ENCODE measurements at regions not wholly inside any gene's neighbourhood (a gene's known extent, or its start where the extent isn't known, plus 50 kb on each side); places are given as distances from the start of the nearest gene placed in this dataset.
A peak's percentile ranks its signal among the peaks of the same experiment; 100 is the strongest.
"Not testable (repeated sequence)": the region's sequence is repeated elsewhere in the genome, so short reads cannot be mapped to it uniquely, and the experiment has no call there.

DNA sequence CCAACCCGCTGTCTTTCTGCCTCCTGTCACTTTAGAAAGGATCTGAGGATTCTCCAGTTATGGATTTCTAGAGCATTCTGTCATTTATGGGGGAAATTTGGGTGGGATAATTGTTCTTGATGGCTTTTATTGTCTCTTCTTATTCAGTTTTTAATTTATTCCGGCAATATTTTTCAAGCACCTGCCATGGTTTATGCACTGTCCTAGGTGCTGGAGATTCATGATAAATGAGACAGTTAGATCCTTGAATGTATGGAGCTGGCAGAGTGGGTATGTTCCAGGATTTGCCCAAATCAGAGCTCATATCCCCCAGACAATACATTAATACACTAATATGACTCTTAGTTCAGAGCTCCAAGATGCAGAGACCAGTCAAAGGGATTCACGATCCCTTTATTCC is 146.8 kb upstream of the PRKCQ start:
- DNase-seq (ENCODE audit: low read depth) = no peak

DNA sequence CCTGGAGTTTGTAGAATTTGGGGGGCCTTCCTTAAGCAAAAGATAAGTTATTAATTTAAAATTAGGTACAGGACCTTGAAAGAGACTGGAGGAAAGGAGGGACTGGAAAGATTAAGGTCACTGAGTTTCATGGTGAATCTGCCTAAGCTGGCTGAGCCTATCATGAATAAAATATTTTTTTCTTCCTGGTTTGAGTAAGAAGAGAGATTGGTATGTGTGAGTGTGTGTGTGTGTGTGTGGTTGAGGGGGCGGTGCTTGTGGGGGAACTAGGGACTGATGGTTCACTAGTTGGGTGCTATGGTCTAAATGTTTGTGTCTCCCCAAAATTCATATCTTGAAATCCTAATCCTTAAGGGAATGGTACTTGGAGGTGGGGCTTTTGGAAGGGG is 142.5 kb upstream of the PRKCQ start:
- peak; percentile 80 for DNase-seq (ENCODE audit: low read depth)

DNA sequence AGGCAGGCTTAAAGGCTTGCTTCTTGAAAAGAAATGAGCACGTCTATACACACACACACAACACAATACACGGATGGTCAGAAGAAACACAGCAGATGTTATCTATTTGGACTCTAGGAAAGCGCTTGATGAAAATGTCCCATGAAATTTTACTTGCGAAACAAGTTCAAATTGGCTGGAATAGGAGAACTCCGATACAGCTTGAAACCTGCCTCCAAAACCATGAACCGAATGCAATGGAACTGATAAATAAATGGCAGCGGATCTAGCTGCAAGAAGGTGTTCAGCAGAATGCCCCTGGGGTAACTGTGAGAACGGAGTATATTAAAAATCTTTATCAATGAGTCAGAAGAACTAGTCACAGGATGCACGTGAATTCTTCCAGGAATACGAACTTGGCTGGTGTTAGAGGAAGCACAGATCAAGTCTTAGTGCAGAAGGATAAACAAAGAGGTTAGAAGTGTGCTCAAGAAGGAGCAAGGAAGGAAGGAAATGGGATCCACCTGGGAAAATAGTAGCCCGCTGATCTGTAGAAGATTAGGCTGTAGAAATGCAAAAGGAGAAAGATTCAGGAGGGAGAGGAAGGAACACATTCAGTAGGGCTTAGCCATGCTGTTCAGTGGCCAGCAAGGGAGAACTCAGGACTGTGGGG is 142.0 kb upstream of the PRKCQ start:
- DNase-seq (ENCODE audit: low read depth) = peak; percentile 98

DNA sequence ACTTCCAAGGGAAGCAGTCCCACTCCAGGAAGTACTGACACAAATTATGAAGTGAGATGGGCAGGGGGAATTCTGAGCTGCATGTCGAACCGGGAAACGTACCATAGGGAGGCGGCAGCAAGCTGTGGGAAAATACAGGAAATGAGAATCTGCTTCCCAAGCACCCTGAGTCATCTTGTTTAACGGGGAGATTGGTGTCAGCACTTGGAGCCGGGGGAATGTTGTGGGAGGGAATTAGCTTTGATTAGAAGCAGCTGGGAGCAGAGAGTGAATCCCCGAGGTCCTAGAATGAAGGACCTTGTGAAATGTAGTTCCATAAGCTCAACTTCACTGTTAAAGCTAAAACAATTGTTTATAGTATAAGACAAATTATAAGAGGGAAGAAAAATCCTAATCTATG is 141.4 kb upstream of the PRKCQ start:
- peak; percentile 98 for DNase-seq (ENCODE audit: low read depth)

DNA sequence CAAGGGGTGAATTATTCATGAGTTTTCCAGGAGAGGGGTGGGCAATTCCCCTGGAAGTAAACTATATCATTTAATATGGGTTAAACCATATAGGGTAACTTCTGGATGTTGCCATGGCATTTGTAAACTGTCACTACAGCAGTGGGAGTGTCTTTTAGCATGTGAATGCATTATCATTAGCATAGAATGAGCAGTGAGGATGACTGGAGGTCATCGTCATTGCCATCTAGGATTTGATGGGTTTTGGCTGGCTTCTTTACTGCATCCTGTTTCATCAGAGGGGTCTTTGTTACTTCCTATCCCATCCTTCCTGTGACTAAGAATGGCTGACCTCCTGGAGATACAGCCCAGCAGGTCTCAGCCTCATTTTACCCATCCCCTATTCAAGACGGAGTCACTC is 139.5 kb upstream of the PRKCQ start:
- DNase-seq (ENCODE audit: low read depth) = no peak

DNA sequence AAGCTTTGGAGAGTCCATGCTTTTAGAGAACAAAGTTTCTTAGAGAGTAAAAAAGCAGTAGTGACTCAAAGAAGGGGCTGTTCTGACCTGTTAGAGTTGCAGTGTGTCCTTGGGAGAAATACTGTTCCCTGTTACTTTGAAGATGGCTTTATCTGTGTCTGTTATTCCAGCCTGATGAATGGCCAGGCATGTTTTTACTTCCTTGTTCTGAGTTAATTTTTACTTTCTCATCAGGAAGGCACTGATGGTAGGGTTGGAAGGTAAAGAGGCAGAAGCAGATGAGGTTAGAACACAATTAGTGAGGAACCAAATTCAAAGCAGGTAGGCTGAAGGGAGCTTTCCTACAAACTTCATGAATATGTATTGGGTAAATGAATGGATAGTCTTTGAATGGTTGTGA is 138.5 kb upstream of the PRKCQ start:
- no peak for DNase-seq (ENCODE audit: low read depth)

DNA sequence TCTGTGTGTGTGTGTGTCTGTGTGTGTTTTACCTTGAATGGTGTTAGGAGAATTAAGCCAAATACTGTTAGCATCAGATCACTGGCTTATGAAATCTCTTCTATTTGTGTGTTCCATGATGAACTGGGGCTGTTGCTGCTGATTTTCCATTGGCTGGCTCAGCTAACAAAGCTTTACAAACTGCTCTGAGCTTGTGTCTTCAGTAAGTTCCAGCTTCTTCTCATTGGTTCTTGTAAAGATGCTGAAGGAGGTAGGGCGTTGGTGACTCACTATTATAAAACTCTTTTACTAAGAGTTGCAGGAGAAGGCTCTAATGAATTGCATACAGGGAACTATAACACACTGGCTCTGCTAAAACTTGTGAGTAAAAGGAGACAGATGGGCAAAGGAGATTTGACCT is 136.4 kb upstream of the PRKCQ start:
- DNase-seq (ENCODE audit: low read depth) = peak; percentile 50

DNA sequence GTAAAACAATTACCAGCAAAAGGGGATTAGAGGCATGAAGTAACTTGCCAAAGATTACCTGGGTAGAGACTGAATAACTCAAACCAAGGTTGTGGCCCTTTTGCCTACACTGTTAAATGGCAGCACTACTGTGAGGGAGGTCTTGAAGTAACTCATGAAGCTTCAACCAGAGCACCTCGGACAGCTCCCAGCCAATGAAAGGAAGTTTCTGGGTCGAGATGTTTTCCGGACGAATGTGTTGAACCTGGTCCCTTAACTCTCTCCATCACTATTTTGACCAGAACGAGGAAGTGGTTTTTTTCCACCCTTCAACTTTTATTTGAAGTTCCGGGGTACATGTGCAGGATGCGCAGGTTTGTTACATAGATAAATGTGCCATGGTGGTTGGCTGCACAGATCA is 133.6 kb upstream of the PRKCQ start:
- DNase-seq (ENCODE audit: low read depth) = no peak

DNA sequence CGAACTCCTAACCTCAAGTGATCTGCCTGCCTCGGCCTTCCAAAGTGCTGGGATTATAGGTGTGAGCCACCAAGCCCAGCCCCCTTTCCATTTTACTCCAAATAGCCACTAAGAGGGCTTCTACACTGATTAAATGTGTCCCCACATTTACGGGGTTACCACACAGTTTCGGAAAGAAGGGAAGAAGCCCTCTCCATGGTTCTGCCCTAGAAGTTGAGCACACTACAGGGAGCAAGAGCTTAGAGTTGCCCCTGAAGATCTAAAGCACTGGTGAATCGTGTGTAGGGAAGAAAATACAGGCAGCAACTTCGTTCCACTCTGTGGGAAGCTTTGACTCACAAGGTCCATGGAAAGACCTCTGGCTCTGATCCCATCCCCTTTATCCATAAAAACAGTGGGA is 133.0 kb upstream of the PRKCQ start:
- DNase-seq (ENCODE audit: low read depth) = no peak

DNA sequence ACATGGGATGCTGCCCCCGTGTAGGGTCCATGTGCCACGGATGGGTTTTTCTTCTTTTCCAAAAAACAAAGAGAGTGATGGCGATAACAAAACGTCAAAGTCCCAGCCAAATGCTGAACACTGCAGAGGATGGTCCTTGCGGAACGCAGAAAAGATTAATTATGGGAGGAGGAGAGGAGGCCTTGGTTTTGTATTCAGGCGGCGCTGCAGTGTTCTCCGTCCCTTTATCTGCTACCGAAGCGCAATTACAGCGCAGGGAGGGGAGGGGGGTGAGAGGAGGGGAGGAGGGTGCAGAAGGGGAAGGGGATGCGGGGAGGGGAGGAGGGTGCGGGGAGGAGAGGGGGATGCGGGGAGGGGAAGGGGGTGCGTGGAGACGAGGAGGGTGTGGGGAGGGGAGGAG is 131.8 kb upstream of the PRKCQ start:
- no peak for DNase-seq (ENCODE audit: low read depth)

DNA sequence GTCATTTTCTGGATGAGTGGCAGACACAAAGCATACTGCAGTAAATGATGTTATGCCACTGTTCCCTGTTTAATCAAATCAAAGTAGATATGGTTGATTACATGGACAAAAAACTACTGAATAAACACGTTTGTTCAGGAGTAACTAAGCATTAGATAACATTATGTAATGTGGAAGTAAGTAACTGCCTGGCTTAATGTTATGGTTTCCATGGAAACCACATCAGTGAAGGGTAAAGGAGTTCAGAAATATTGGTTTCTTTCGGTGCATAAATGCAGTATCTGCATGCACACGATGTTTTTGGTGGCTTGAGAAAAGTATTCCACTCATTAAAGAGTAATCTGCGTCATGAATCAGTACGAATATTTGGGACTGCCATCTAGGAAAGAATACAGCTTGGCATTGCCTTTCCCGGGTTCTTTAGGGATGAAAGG is 131.3 kb upstream of the PRKCQ start:
- DNase-seq (ENCODE audit: low read depth) = no peak

DNA sequence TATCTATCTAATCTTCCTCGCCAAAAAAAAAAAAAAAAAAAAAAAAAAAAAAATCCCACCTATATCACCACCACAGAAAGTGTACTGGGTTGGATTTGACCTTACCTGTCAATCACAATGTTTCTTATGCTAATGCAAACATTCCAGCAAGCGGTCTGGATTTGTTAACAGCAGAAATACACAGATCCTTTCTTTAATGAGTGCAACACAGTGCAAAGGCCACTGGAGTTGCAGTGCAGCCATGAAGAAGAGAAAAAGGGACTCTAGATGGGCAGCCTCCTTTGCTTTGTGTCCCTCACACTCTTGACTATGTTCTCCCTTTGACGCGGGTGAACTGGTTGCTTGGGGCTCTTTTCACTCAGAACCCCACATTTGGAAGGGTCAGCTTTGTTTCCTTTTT is 127.3 kb upstream of the PRKCQ start:
- DNase-seq (ENCODE audit: low read depth) = no peak

DNA sequence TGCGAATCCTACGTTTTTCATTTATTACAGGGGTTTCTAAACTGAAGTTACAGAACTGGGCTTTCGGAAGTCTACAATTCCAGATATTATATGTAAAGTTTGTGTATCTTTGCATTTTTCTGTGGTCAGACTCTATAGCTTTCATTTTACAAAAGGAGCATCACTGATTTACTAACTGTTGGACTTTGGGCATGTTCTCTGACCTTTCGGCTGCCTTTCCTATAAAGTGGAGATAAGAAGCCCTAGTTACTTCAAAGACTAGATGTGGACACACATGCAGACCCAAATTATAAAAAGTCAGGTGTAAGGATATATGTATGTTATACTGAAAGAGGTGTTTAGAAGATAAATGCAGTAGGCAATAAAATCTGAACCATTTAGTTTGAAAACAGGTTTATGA is 126.6 kb upstream of the PRKCQ start:
- DNase-seq (ENCODE audit: low read depth) = no peak

DNA sequence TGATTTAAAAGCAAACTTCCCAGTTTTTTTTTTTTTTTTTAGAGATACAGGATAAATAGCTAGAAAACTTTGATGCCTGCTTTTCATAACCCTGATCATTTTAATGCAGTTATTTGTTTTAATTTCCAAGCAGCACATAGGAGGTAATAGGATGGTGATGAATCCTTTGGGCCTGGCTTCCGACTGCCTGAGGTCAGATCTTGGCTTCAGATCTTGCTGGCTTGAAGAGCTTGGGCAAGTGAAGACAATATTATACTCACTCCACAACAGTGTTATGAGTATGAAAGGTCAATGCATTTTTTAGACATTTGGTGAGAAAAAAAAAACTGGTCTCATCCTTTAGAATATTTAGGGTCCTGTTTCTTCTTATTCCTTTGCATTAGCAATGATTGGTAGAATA is 124.8 kb upstream of the PRKCQ start:
- DNase-seq (ENCODE audit: low read depth) = no peak

DNA sequence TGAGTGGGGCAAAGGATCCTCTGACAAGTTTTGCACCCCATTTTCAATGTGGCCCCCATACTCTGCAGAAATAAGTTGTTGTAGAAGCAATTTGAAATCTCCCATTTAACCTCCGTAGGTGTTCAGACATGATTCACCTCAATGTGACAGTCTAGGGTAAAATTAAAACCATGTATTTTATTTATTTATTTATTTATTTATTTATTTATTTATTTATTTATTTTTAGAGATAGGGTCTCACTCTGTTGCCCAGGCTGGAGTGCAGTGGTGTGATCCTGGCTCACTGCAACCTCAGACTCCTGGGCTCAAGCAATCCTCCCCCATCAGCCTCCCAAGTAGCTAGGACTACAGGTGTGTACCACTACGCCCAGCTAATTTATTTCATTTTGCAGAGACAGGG is 122.8 kb upstream of the PRKCQ start:
- not testable (repeated sequence) for DNase-seq (ENCODE audit: low read depth)

DNA sequence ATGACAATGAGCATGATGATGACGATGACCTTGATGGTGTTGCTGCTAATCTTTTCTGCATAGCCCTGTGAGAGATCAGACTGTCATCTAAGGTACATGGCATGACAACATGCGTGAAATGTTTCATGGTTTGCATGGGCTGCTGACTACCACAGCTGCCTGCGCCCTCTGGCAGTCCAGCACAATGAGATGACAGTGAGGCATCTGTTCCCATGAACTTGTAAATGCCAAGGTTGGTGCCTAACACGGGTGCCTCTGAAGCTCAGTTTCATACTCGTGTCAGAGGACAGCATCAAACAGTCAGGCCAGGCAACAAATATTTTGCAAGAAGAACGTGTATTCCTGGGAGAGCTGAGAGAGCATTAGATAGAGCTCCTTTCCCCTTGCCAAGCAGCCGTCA is 122.0 kb upstream of the PRKCQ start:
- no peak for DNase-seq (ENCODE audit: low read depth)

DNA sequence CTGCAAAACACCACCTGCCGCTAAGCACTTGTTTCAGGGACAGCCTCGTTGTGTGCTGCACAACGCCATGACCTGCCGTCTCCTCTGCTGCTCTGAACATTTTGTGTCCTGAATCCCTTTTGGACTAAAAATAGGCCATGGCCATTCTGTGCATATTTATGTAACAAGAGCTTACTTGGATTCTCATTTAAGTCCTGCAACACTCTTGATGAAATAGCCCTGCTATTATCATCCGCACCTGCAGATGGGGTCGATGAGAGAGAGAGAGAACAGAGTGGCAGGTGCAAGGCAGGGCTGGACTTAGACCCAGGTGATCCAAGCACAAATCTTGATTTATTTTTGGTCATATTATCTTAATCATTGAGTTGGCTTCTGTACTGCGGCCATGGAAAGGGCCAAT is 121.2 kb upstream of the PRKCQ start:
- no peak for DNase-seq (ENCODE audit: low read depth)

DNA sequence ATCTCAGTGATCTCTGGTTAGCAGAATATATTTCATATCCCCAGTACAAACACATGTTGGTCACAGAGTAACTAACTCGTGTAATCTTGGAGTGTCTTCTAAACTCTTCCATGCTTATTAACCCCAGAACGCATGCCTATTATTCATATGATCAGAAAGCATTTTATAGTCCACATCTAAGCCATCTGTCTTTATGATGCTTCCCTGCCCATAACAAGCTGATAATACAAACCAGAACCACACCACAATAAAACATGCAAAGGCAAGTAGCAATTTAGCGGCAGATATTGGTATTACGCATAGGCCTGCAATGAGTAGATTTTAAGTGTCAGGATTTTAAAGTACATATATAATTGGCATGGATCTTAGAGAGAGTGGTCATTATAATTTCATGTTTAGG is 120.0 kb upstream of the PRKCQ start:
- no peak for DNase-seq (ENCODE audit: low read depth)

DNA sequence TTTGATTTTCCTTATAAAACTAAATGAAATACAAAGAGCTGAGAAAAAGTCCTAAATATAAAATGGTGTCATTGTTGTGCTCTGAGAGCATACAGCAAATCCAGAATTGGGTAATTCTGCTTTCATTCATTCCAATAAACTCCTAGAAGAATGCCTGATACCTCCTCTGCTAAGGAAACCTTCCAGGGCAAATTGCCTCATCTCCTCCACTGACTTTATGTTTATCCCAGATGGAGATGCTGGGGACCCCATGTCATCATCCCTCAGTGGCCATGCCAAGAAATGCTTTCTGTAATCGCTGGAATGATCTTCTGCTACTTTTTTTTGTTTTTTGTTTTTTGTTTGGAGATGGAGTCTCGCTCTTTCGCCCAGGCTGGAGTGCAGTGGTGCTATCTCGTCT is 119.3 kb upstream of the PRKCQ start:
- DNase-seq (ENCODE audit: low read depth) = no peak

DNA sequence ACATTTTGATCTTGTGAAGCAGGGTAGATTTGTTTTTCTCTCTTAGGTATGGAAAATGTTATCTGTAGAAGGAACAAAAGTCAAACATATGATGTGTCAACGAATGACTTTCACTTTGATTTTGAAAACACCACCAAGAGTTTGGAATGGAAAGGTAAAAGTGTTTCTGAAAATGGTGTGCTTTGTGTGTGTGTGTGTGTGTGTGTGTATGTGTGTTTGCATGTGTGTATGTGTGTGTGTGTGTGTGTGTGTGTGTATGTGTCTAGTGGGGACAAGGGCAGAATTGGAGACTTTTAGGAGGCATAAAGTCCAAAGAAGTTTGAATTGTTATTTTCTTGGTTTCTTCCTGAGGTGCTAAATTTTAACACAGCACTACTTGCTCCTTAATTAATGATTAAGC is 115.4 kb upstream of the PRKCQ start:
- no peak for DNase-seq (ENCODE audit: low read depth)

DNA sequence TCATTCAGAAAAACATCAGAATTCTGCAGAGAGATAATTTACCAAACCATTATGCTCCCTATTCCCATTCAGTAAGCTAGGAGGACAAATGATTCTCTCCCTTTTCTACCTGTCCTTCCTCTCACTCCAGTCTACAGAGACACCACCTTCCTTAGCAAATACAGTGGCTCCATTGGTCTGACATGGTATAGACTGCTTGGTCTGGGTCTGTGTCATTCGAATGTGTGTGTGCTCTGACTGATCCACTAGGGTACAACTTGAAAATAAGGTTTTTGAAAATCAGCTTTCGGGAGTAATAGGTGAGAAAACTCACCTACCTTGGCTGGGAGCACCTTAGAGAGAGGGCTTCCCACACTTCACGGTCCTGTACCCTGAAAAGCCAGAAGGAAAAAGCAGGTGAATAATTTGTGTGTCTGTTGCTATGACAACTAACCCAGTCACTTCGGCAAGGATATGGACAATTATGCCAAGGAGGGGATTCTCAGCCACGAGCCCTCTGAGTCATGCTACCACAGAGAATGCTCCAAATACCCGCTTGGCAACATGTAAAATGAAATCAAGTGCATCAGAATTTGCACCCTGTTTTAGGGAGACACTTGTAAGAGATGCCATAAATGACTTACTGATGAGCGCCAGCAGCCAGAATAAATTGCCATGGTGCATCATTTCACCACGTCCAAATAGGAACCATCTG is 114.5 kb upstream of the PRKCQ start:
- DNase-seq (ENCODE audit: low read depth) = peak; percentile 83

DNA sequence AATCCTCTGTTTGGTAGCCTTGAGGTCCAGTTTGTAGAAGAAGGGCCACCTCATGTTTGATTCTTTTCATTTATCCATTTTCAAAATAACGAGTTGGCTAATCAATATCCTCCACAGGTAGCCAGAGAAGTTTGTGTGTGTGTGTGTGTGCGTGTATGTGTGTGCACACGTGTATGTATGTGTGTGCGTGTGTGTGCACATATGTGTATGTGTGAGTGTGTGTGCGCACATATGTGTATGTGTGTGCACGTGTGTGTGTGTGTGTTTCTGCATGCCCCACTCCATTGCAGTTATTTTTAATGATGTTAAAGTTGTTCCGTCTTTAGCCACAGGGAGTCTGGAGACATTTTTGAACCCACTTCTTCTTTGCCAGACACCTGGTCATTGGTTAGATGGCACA is 112.8 kb upstream of the PRKCQ start:
- no peak for DNase-seq (ENCODE audit: low read depth)

DNA sequence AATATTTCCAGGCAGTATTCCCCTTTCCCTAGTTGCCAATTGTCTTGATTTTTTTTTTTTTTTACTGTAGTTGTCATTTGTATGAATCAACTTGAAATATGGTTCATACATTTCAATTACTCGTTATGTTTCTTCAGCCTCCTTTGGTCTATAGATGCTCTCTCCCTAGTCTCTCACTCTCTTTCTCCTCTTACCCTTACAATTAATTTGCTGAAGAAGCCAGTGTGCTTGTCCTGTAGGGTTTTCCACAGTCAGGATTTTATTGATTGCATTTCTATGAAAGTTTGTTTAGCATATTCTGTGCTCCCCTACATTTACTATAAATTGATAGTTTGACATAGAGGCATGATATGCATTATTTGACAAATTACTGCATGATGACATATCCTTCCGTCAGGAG is 112.0 kb upstream of the PRKCQ start:
- no peak for DNase-seq (ENCODE audit: low read depth)

DNA sequence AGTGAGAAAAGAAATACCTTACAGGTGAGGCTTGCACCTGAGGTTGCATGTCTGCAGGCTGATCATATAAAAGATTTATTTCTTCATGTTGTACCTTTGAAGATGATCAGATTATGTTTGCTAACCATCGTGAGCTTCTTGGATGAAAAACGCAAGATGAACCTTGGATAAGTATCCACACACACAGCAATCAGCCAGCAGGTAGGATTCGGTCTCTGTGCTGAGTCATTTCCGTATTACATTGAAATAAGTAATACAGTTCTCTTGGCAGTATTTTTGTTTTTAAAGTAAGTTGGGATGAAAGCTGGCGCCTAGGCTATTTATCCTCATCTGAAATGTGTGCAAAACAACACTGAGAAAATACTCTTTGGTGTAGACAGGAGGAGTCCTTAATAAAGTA is 109.0 kb upstream of the PRKCQ start:
- DNase-seq (ENCODE audit: low read depth) = peak; percentile 19
